Thyroid gland (tissue), 4 donors: ENCODE measurements at regions not wholly inside any gene's neighbourhood (a gene's known extent, or its start where the extent isn't known, plus 50 kb on each side); places are given as distances from the start of the nearest gene placed in this dataset.

ENCODE experiments used
- POLR2A ChIP-seq, 2 donors: fragments of 450-650 bp; IDR thresholded peaks; one replicate each; pipeline ENCODE4 v1.6.1; 2017; ENCODE audit warnings: antibody characterized with exemption in 2 of 2, mild to moderate bottlenecking in 2 of 2, moderate library complexity in 1 of 2
- TF ChIP-seq, protein P1 (sequence below), 6 experiments: fragments of 200-600 bp in 3 of 6; fragments of 450-650 bp in 3 of 6; sonication (generic) in 3 of 6; IDR thresholded peaks; one replicate each; pipeline ENCODE4 v1.5.1; 2016 to 2019; ENCODE audit warnings: antibody characterized with exemption in 6 of 6, mild to moderate bottlenecking in 2 of 6, inconsistent platforms in 1 of 6, moderate library complexity in 1 of 6

GRCh38 chr12:107390414-107390813 lies 295.2 kb upstream of the PWP1 start:
- TF ChIP-seq, protein P1, sequence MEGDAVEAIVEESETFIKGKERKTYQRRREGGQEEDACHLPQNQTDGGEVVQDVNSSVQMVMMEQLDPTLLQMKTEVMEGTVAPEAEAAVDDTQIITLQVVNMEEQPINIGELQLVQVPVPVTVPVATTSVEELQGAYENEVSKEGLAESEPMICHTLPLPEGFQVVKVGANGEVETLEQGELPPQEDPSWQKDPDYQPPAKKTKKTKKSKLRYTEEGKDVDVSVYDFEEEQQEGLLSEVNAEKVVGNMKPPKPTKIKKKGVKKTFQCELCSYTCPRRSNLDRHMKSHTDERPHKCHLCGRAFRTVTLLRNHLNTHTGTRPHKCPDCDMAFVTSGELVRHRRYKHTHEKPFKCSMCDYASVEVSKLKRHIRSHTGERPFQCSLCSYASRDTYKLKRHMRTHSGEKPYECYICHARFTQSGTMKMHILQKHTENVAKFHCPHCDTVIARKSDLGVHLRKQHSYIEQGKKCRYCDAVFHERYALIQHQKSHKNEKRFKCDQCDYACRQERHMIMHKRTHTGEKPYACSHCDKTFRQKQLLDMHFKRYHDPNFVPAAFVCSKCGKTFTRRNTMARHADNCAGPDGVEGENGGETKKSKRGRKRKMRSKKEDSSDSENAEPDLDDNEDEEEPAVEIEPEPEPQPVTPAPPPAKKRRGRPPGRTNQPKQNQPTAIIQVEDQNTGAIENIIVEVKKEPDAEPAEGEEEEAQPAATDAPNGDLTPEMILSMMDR (IDR thresholded peaks at IDR 0.05) = no peak
- no peak for TF ChIP-seq POLR2A (IDR thresholded peaks at IDR 0.05)
